SIG-M5 treated with dmso at 0.1 percent for 504 hours (cell line): ENCODE measurements at regions not wholly inside any gene's neighbourhood (a gene's known extent, or its start where the extent isn't known, plus 50 kb on each side); places are given as distances from the start of the nearest gene placed in this dataset.
A peak's percentile ranks its signal among the peaks of the same experiment; 100 is the strongest.

Experiments used
- DNase-seq: peaks from one replicate; lab custom pipeline; 2025; ENCODE audit not compliant: unreplicated experiment; lab: John Stamatoyannopoulos, UW

DNA sequence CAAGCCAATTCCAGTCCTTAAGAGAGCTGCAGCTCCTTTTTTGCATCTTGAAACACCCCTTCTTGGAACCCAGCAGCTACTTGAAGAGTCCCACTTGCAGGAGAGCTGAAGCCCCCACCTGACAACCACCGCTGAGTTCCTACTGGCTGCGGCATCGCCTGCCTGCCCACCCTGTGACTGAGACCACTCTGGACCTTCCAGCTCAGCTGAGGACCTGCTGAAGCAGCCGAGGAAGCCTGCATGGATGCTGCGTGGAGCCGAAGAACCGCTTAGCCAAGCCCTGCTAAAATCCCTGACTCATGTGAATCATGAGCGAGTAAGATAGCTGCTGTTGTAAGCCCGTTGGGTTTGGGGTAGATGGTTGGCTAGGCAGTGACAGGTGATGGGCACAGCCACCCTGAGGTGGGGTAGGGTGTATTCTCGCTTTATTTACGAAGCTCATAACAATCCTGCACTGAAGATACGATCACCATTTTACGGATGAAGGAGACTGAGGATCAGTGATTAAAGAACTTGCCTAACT lies 78.4 kb downstream of the INHBB start:
- DNase-seq = no peak

DNA sequence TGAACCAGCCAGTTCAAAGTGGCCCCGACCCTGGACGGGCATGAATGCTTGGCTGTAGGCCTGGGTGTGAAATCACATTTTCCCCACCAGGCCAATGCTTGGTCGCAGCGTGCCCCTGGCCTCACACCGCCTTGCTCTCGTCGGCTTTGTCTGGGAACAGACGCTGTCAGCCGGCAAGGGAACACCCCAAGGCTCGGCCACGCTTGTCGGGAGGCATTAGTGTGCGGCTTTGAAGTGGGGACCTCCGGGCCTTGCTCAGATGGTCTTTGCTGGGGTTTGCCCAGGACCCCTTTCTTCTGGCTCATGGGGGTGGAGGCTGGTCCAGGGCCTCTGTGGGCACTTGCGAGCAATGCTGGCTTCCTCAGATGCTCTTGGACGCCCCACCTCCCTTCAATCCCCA lies 79.1 kb downstream of the INHBB start:
- DNase-seq = no peak

DNA sequence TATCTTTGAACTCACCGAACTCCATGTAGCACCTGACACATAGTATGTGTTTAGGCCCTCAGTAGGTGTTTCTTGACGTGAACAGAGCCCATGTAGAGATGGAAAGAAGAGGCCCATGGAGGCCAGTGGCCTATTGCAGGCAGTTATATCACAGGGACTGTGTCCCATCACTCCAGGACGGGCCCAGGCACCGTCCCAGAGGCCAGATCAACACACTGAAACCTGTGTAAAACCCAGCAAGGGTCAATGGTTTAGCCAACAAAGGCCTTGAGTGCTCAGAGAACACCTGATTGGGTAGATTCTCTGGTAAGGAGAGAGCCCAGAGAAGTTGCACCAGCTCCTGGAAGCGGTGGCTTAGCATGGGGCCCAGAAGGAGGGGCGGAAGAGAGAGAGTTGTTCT lies 82.8 kb downstream of the INHBB start:
- no peak for DNase-seq

- DNase-seq = no peak
These were observed 83.9 kb downstream of the INHBB start for GRCh38 chr2:120429586-120430500.

DNA sequence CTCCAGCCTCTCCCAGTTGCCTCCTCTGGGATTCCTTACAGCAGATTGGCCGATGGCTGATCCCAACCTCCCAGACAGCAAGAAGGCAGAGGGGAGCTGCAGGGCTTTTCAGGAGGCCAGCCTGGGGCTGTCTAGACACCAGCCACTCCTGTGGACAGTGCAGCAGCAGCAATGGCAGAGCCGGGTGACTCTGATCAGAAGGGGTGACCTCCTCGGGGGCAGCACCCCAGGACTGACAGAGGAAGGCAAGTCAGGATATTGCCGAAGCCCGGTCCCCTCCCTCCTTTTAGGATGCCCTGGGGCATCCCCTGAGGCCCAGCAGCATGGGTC lies 84.5 kb downstream of the INHBB start:
- no peak for DNase-seq

GRCh38 chr2:120430957-120431356 lies 85.0 kb downstream of the INHBB start:
- no peak for DNase-seq

DNA sequence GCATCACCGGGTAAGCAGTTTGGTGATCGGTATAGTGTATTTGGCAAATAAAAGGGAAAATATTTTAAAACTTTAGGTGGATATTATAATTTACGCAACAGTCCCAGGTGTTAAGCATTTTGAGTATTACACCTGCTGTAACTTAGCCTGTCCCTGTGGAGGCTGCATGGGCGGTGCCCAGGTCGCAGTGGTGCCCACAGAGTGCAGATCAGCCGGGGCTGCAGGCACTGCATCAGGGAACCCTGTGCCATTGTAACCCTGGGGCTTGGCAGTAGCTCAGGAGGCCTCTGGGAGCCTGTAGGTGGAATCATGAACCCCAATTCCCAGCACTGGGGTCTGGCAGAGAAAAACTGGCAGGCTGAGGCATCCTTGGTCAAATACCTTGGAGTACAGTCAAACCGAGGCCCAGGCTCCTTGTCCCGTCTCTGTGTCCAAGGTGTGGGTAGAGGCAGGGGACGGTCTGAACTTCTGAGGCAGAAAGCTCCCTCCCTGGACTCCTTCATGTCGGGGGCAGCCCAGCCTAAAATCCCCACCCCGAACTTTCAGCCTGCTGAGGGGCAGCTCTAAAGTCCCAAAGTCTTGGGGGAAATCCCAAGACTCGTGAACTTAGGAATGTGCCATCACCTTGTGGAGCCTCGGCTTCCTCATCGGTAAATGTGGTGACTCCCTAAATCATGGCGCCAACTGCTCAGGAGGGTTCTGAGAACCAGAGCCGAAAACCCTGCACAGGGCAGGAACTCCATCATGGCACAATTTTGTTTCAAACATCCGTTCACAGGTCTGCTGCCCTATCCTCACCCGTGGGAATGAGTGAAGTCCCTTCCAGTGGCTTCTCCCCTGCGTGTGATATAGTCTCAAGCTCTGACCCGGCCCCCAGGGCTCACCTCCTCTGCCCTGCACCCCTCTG lies 85.7 kb downstream of the INHBB start:
- DNase-seq = no peak

DNA sequence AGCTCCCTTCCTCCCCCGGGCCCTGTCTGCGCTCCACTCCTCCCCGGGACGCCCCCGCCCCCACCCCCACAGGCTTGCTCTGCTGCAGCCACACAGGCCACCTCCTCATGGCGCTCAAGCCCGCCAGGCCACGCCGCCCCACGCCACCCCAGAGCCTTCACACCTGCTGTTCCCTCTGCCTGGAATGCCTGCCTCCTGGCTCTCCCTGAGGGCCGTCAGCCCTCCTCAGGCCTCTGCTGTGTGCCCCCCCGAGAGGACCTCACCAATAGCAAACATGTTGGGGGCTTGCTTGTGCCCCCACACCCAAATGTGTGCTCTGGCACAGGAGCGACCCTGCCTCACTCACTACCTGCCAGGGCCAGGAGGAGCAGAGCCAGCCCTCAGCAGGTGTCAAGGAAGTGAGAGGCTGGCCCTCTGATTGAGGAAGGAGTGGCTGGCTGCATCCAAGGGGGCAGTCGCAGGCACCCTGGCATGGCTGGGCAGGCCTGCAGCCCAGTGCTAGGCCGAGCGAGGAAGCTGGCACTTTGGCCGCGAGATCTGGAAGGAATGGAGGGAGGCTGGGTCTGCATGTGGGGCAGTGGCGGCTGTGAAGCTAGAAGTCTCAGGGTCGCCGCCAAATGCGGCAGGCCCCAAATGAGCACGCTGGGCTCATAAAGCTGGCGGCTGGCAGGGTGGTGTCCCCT lies 86.5 kb downstream of the INHBB start:
- DNase-seq = no peak

DNA sequence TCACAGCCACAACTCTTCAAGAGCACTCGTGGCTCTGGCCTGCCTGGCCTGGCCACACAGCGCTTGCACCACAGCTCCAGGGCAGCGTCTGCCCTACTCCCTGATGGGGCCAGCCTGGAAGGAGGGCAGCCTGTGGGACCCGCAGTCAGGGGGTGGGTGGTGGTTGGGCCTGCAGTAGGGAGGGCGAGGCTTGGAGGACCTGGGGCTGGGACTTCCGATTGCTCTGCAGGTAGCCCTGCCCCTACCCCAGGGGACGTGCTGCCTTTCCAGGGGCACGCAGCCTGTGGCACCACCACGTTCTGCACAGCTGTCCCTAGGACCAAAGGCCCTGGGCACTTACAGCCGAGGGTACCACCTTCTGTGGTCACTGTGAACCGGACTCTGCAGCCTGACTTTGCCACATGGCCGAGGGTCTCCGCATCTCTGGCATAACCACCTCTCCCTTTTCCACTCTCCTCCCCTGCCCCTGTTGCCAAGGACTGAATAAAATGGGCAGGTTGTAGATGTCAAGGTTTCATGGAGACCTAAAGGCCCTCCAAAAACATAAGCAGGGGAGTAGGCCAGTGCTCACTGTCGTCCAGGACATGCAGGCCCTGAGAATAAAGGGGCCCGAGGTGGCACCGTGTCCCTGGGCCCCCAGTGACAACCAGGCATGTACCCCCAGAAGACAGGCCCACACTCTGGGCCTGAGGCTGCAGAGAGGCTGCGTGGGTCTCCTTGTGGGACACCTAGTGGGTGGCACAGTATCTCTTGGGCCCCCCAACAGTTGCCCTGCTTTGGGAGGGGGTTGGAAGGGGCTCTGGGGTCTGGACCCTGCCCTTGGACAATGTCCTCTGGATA lies 87.3 kb downstream of the INHBB start:
- DNase-seq = no peak

DNA sequence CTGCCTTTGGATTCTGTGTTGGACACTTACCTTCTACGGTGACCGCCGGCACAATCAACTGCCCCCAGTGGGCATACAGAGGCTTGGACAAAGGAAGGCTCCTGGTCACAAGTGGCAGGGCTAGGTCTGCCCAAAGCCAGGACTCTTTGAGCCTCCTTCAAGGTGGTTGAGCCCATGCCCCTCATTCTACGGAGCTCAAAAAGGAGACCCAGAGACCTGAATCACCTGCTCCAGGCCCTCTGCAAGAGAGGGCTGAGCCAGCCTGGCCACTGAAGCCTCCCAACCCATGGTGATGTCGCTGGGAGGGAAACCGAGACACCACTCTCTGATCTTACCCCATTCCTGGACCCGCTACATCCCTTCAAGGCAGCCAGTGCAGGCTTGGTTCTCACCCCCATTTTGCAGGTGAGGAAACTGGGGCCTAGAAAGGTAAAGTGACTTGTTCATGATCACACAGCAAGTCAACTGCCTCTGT lies 87.9 kb downstream of the INHBB start:
- no peak for DNase-seq

GRCh38 chr2:120434492-120435308 lies 88.8 kb downstream of the INHBB start:
- no peak for DNase-seq

DNA sequence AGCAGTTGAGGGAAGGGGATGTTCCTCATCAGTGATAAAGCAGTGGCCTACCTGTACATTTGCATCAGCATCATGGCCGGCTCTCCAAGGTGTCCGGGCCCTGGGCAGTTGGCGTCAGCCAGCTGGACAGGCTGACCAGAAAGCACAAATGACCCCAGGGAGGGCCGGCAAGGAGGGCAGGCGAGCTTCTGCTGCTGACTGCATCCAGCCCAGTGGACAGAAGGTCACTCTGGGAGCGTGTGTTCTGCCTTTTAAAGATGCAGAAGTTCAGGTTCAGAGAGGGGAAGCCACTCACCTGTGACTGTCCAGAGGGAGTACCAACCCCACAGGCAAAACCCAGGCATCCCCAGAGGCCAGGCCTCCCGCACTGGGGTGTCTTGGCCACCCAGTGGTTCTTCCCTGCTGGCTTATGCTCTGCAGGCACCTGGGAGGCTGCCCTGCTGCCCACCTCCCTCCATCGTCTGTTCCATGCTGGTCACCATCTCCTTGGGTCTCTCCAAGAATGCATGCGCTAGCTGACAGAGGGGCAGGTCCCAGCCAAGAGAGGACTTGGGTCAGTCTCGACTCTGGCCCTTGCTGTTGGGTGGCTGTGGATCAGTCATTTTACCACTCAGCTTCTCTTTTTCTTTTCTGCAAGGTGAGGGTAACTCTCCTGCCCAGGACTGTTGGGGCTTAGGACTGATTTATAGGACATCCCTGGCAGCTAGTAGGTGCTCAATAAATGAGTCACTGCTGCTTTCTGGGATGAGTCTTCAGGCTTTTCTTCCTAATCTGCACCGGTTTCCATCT lies 89.9 kb downstream of the INHBB start:
- DNase-seq = no peak

DNA sequence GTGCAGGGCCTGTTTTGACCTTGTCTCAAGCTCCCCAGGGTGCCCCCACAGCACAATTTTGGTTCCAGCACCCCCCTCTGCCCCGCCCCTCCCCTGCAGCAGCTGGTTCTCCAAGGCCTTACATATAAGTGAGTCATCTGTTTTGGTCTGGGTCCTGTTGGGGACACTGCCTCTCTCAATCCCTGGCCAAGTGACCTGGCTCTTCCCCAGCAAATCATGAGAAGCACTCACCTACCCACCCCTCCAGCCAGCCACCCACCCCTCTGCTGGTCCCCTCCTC lies 90.5 kb downstream of the INHBB start:
- no peak for DNase-seq

DNA sequence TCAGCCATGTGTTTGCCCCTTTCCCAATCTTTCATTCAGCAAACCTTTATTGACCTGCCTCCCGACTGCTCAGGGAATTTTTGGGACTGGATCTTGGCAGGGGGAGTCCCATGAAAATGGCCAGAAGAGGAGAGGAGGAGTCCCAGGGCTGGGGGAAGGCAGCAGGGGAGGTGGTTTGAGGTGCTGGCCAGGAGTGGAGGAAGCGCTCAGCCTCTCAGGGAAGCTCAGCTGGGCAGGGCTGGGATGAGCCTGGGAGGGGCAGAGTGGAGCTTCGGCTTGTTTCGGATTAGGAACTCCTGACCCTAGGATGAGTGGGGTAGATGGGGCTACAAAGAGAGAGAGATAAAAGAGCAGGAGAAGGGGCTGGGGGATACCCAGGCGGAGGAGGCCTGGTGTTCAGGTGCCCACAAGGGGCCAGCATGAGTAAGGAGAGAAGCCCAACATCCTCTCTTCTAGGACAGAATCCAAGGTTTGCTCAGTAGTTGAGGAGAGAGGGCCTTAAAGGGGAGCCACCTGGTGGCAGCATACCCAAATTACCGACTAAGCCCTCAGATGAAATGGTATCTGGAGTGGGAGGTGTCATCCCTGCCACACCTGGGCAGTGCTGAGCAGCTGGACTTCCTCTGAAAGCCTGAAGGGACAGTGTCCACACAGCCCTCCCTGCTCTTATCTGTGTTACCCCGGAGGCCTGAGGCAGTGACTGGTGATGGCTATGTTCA lies 91.1 kb downstream of the INHBB start:
- peak; percentile 43 for DNase-seq

DNA sequence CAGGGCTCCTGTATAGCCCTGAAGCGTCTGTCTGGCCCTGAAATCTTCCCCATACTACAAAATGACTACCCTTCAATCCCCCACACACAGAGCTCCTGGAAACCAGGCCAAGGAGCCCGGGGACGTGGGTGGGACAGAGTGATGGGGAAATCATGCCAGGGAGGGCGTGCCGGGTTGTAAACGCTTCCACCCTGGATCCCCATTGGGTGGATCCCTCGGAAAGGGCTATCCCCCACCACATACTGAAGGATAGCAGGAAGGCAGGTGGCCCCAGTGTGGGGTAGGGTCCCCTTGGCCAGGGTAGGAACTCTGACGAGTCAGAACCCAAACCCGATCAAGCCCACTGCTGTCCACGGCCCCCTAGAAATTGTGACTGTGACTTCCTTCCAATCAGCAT lies 91.7 kb downstream of the INHBB start:
- DNase-seq = no peak

DNA sequence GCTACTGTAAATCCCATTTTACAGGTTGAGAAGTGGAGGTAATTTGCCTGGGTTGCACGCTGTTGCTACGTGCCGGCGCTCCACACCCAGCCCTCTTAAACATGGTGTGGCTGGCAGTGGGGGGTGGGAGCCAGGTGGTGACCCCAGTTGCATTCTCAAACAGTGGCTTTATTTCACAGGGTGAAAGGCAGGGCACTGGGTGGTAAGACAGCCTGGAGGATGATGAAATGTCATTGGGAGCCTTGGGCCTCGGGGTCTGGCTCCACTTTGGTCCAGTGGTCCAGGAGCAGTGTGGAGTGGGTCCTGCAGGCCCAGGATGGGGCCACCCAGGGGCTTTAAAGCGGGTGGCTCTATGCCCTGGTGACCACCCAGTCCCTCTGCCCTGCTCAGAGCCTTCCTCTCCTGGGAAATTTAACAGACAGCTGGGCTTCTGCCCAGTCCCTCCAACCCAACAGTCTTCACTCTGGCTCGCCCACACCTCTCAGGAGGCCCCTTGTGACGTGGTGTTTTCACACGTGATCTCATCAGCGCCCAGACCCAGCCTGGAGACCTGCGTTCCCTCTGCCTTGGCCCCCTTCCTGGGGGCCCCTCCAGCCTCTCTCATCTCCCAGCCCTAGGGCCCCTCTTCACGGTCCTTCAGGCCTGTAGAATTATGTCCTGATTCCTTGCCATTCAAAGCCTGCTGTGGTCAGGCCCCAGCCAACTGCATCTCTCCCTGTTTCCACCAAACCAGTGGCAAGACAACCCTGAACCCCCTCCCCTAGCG lies 92.5 kb downstream of the INHBB start:
- no peak for DNase-seq

GRCh38 chr2:120439067-120439368 lies 93.1 kb downstream of the INHBB start:
- no peak for DNase-seq
